ENCODE measurements at regions not wholly inside any gene's neighbourhood (a gene's known extent, or its start where the extent isn't known, plus 50 kb on each side); places are given as distances from the start of the nearest gene placed in this dataset.

- no peak for DNase-seq
- no peak overlapping the region for H3K27ac ChIP-seq
- no peaks in the 10 kb centered on the region for H3K9me3 ChIP-seq (replicated peaks)
- H3K27me3 ChIP-seq = 0 out of 2 replicates have a peak, but pooled peaks cover 6% of the 10 kb centered on the region
- no peaks in the 10 kb centered on the region for H3K36me3 ChIP-seq
- H3K4me1 ChIP-seq = no peaks in the 10 kb centered on the region
- H3K4me3 ChIP-seq = no peak overlapping the region
Observed at GRCh38 chr6:166765234-166765541, 138.1 kb upstream of the RPS6KA2 start.

GRCh38 chr6:166764473-166765233 is 137.6 kb upstream of the RPS6KA2 start:
- Histone ChIP-seq H3K4me1 (no peaks in the 10 kb centered on the region), H3K36me3 (no peaks in the 10 kb centered on the region), H3K27me3 (0 out of 2 replicates have a peak, but pooled peaks cover 6% of the 10 kb centered on the region), H3K9me3 (replicated peaks) (no peaks in the 10 kb centered on the region), H3K27ac (no peak overlapping the region), H3K4me3 (no peak overlapping the region)
- no peak for DNase-seq

- no peak overlapping the region for H3K4me3 ChIP-seq
- no peak for DNase-seq
- no peak overlapping the region for H3K27ac ChIP-seq
Observed at GRCh38 chr6:166763606-166764472, 136.8 kb upstream of the RPS6KA2 start.

GRCh38 chr6:166761801-166762200 is 134.8 kb upstream of the RPS6KA2 start:
- Histone ChIP-seq H3K4me3 (no peak overlapping the region), H3K4me1 (no peaks in the 10 kb centered on the region), H3K27me3 (peaks cover 6% of the 10 kb centered on the region; the same call in 1 of the 2 replicates), H3K36me3 (no peaks in the 10 kb centered on the region), H3K27ac (no peak overlapping the region), H3K9me3 (replicated peaks) (no peaks in the 10 kb centered on the region)
- DNase-seq = no peak

More at GRCh38 chr6:166763606-166764472, 136.8 kb upstream of the RPS6KA2 start:
- 0 out of 2 replicates have a peak, but pooled peaks cover 6% of the 10 kb centered on the region for H3K27me3 ChIP-seq
- H3K9me3 ChIP-seq (replicated peaks) = no peaks in the 10 kb centered on the region
- no peaks in the 10 kb centered on the region for H3K4me1 ChIP-seq
- H3K36me3 ChIP-seq = no peaks in the 10 kb centered on the region

GRCh38 chr6:166760288-166760687 is 133.2 kb upstream of the RPS6KA2 start:
- H3K36me3 ChIP-seq = no peaks in the 10 kb centered on the region
- no peak for DNase-seq
- peaks cover 6% of the 10 kb centered on the region; the same call in 1 of the 2 replicates for H3K27me3 ChIP-seq
- no peak overlapping the region for H3K27ac ChIP-seq
- H3K4me1 ChIP-seq = no peaks in the 10 kb centered on the region
- no peak overlapping the region for H3K4me3 ChIP-seq
- no peaks in the 10 kb centered on the region for H3K9me3 ChIP-seq (replicated peaks)

- DNase-seq = no peak
- H3K9me3 ChIP-seq (replicated peaks) = no peaks in the 10 kb centered on the region
- no peaks in the 10 kb centered on the region for H3K36me3 ChIP-seq
- H3K4me1 ChIP-seq = no peaks in the 10 kb centered on the region
- no peak overlapping the region for H3K27ac ChIP-seq
- peaks cover 6% of the 10 kb centered on the region; the same call in 1 of the 2 replicates for H3K27me3 ChIP-seq
- no peak overlapping the region for H3K4me3 ChIP-seq
Observed at GRCh38 chr6:166758136-166758704, 131.2 kb upstream of the RPS6KA2 start.

- DNase-seq = no peak
- no peaks in the 10 kb centered on the region for H3K9me3 ChIP-seq (replicated peaks)
- H3K4me3 ChIP-seq = no peak overlapping the region
Observed at GRCh38 chr6:166757232-166758135, 130.4 kb upstream of the RPS6KA2 start.

GRCh38 chr6:166754218-166755030 is 127.4 kb upstream of the RPS6KA2 start:
- Histone ChIP-seq H3K9me3 (replicated peaks) (no peaks in the 10 kb centered on the region), H3K36me3 (no peaks in the 10 kb centered on the region), H3K27ac (no peak overlapping the region), H3K27me3 (no peaks in the 10 kb centered on the region; the same call in 1 of the 2 replicates), H3K4me3 (no peak overlapping the region), H3K4me1 (peaks cover 20% of the 10 kb centered on the region)
- no peak for DNase-seq

More at GRCh38 chr6:166757232-166758135, 130.4 kb upstream of the RPS6KA2 start:
- Histone ChIP-seq H3K36me3 (no peaks in the 10 kb centered on the region), H3K27ac (no peak overlapping the region), H3K4me1 (0 out of 2 replicates have a peak, but pooled peaks cover 5% of the 10 kb centered on the region), H3K27me3 (peaks cover 3% of the 10 kb centered on the region; the same call in 1 of the 2 replicates)

GRCh38 chr6:166752928-166753721 is 126.1 kb upstream of the RPS6KA2 start:
- no peak for DNase-seq
- Histone ChIP-seq H3K4me1 (peaks cover 20% of the 10 kb centered on the region), H3K9me3 (replicated peaks) (no peaks in the 10 kb centered on the region), H3K4me3 (no peak overlapping the region), H3K27me3 (no peaks in the 10 kb centered on the region; the same call in 1 of the 2 replicates), H3K36me3 (no peaks in the 10 kb centered on the region), H3K27ac (no peak overlapping the region)

GRCh38 chr6:166752097-166752496 is 125.0 kb upstream of the RPS6KA2 start:
- H3K9me3 ChIP-seq (replicated peaks) = no peaks in the 10 kb centered on the region
- H3K36me3 ChIP-seq = no peaks in the 10 kb centered on the region
- no peaks in the 10 kb centered on the region for H3K27me3 ChIP-seq
- H3K4me3 ChIP-seq = no peak overlapping the region
- no peak overlapping the region for H3K27ac ChIP-seq
- no peak for DNase-seq
- H3K4me1 ChIP-seq = peaks cover 20% of the 10 kb centered on the region

- no peaks in the 10 kb centered on the region for H3K9me3 ChIP-seq (replicated peaks)
- no peaks in the 10 kb centered on the region for H3K36me3 ChIP-seq
- H3K4me1 ChIP-seq = peaks cover 20% of the 10 kb centered on the region
- peak; percentile 92 to 93 for DNase-seq
- H3K4me3 ChIP-seq = no peak overlapping the region
- H3K27ac ChIP-seq = no peak overlapping the region
- no peaks in the 10 kb centered on the region for H3K27me3 ChIP-seq
Observed at GRCh38 chr6:166751051-166751595, 124.1 kb upstream of the RPS6KA2 start.

GRCh38 chr6:166750108-166750793 is 123.2 kb upstream of the RPS6KA2 start:
- H3K36me3 ChIP-seq = no peaks in the 10 kb centered on the region
- no peaks in the 10 kb centered on the region for H3K27me3 ChIP-seq
- DNase-seq = no peak
- H3K4me1 ChIP-seq = peaks cover 20% of the 10 kb centered on the region
- no peaks in the 10 kb centered on the region for H3K9me3 ChIP-seq (replicated peaks)
- H3K27ac ChIP-seq = no peak overlapping the region
- no peak overlapping the region for H3K4me3 ChIP-seq
